Posterior vena cava (tissue), 2 donors: ENCODE measurements at regions not wholly inside any gene's neighbourhood (a gene's known extent, or its start where the extent isn't known, plus 50 kb on each side); places are given as distances from the start of the nearest gene placed in this dataset.

ENCODE experiments used
- DNase-seq: peaks from one replicate; pipeline ENCODE4 v3.0.0-alpha.2; 2020; ENCODE audit warnings: low spot score
- intact Hi-C, 2 donors: fragments of 100-400 bp; cut with DNase I; formaldehyde crosslinking; loops; one replicate each; pipeline versions ENCODE4 v1.14.1 to v1.14.2; 2022 to 2023
- donor health status: DM: yes; HTN: yes; CAD: no.
- donor health status: DM: yes; HTN: yes; CAD: no.

- intact Hi-C loops: loop anchor here in 1 of 2 donors (10.0 kb wide), 1 partner anchor 59 kb away; the partner anchor contains the start of gene GRAMD2B
- no peak for DNase-seq
These were observed 57.0 kb upstream of the GRAMD2B start for GRCh38 chr5:126366199-126366560.

GRCh38 chr5:126368239-126368812 lies 54.9 kb upstream of the GRAMD2B start:
- DNase-seq: no peak
- intact Hi-C loops: loop anchor here in 1 of 2 donors (10.0 kb wide), 1 partner anchor 56 kb away; the partner anchor contains the start of gene GRAMD2B

GRCh38 chr5:126369083-126369482 lies 54.1 kb upstream of the GRAMD2B start:
- DNase-seq: no peak
- intact Hi-C loops: loop anchor here in 1 of 2 donors (10.0 kb wide), 1 partner anchor 56 kb away; the partner anchor contains the start of gene GRAMD2B

- DNase-seq: no peak
- intact Hi-C loops: loop anchor here in 1 of 2 donors (10.0 kb wide), 1 partner anchor 55 kb away; the partner anchor contains the start of gene GRAMD2B
These were observed 53.0 kb upstream of the GRAMD2B start for GRCh38 chr5:126369995-126370731.

- intact Hi-C loops: no loop called here
- DNase-seq: no peak
These were observed 52.2 kb upstream of the GRAMD2B start for GRCh38 chr5:126370796-126371718.

- intact Hi-C loops: no loop called here
- DNase-seq: no peak
These were observed 49.7 kb upstream of the GRAMD2B start for GRCh38 chr5:126373375-126374108.
